ENCODE measurements at regions not wholly inside any gene's neighbourhood (a gene's known extent, or its start where the extent isn't known, plus 50 kb on each side); places are given as distances from the start of the nearest gene placed in this dataset.
"Not testable (repeated sequence)": the region's sequence is repeated elsewhere in the genome, so short reads cannot be mapped to it uniquely, and the experiment has no call there.

GRCh38 chr20:55415567-55416142 lies 589.7 kb downstream of the CBLN4 start:
- Histone ChIP-seq H3K4me3 (no peak overlapping the region), H3K9me3 (replicated peaks in 1 of 3) (no peaks in the 10 kb centered on the region), H3K36me3 (replicated peaks in 1 of 2) (no peaks in the 10 kb centered on the region), H3K27ac (no peak overlapping the region), H3K27me3 (no peaks in the 10 kb centered on the region), H3K4me1 (replicated peaks in 1 of 2) (no peaks in the 10 kb centered on the region)
- intact Hi-C loops (cut with DNase I), result loop anchor here in 1 of 2 donors (10.0 kb wide), 1 partner anchor 769 kb away; no protein-coding TSS in a partner anchor
- DNase-seq, result no peak
- WGBS, 4 donors, result 27 to 31% (median 29%) methylated on average over 7 of the region's 7 CpGs
- TF ChIP-seq CTCF (IDR thresholded peaks at IDR 0.05) (peak in 5 of 6 experiments; percentile 28 to 55 (median 46)), POLR2A (IDR thresholded peaks at IDR 0.05) (no peak)

- not testable (repeated sequence) for DNase-seq; H3K4me1 ChIP-seq (replicated peaks in 1 of 2); H3K9me3 ChIP-seq (replicated peaks in 1 of 3); H3K4me3 ChIP-seq; H3K36me3 ChIP-seq (replicated peaks in 1 of 2); H3K27me3 ChIP-seq; H3K27ac ChIP-seq
- intact Hi-C loops (cut with DNase I), result loop anchor here in 1 of 2 donors (10.0 kb wide), 1 partner anchor 772 kb away; no protein-coding TSS in a partner anchor
- 50 to 64% methylated on average over 1 of the region's 1 CpG; no CpG with 5 or more reads in 2 of the 4 donors for WGBS, 4 donors
Measured at GRCh38 chr20:55412508-55412907, 592.8 kb downstream of the CBLN4 start.

GRCh38 chr20:55406891-55407290 lies 598.4 kb downstream of the CBLN4 start:
- no peaks in the 10 kb centered on the region for H3K36me3 ChIP-seq (replicated peaks in 1 of 2)
- no peak overlapping the region for H3K27ac ChIP-seq
- TF ChIP-seq POLR2A (IDR thresholded peaks at IDR 0.05) (no peak), CTCF (IDR thresholded peaks at IDR 0.05) (no peak)
- no peaks in the 10 kb centered on the region for H3K9me3 ChIP-seq (replicated peaks in 1 of 3)
- no peaks in the 10 kb centered on the region for H3K4me1 ChIP-seq (replicated peaks in 1 of 2)
- 72 to 78% (median 73%) methylated on average over 2 of the region's 2 CpGs for WGBS, 4 donors
- intact Hi-C loops (cut with DNase I), result no loop called here
- DNase-seq, result no peak
- H3K4me3 ChIP-seq, result no peak overlapping the region
- no peaks in the 10 kb centered on the region for H3K27me3 ChIP-seq

- 35 to 45% (median 41%) methylated on average over 2 of the region's 2 CpGs for WGBS, 4 donors
- Histone ChIP-seq H3K27ac (no peak overlapping the region), H3K36me3 (replicated peaks in 1 of 2) (no peaks in the 10 kb centered on the region), H3K4me1 (replicated peaks in 1 of 2) (no peaks in the 10 kb centered on the region), H3K27me3 (no peaks in the 10 kb centered on the region), H3K9me3 (replicated peaks in 1 of 3) (no peaks in the 10 kb centered on the region), H3K4me3 (no peak overlapping the region)
- intact Hi-C loops (cut with DNase I), result no loop called here
- TF ChIP-seq CTCF (IDR thresholded peaks at IDR 0.05) (no peak), POLR2A (IDR thresholded peaks at IDR 0.05) (no peak)
- no peak for DNase-seq
Measured at GRCh38 chr20:55394592-55394991, 610.7 kb downstream of the CBLN4 start.

GRCh38 chr20:55390791-55391190 lies 614.5 kb downstream of the CBLN4 start:
- intact Hi-C loops (cut with DNase I), result no loop called here
- Histone ChIP-seq H3K27me3 (no peaks in the 10 kb centered on the region), H3K36me3 (replicated peaks in 1 of 2) (no peaks in the 10 kb centered on the region), H3K4me1 (replicated peaks in 1 of 2) (no peaks in the 10 kb centered on the region), H3K9me3 (replicated peaks in 1 of 3) (no peaks in the 10 kb centered on the region), H3K4me3 (no peak overlapping the region), H3K27ac (no peak overlapping the region)
- DNase-seq, result peak in 1 of 7 donors; percentile 14
- TF ChIP-seq POLR2A (IDR thresholded peaks at IDR 0.05), result no peak
- no peak for TF ChIP-seq CTCF (IDR thresholded peaks at IDR 0.05)
- 45 to 56% (median 49%) methylated on average over 4 of the region's 4 CpGs for whole genome bisulfite sequencing, 4 donors
